ENCODE measurements at regions not wholly inside any gene's neighbourhood (a gene's known extent, or its start where the extent isn't known, plus 50 kb on each side); places are given as distances from the start of the nearest gene placed in this dataset.

DNA sequence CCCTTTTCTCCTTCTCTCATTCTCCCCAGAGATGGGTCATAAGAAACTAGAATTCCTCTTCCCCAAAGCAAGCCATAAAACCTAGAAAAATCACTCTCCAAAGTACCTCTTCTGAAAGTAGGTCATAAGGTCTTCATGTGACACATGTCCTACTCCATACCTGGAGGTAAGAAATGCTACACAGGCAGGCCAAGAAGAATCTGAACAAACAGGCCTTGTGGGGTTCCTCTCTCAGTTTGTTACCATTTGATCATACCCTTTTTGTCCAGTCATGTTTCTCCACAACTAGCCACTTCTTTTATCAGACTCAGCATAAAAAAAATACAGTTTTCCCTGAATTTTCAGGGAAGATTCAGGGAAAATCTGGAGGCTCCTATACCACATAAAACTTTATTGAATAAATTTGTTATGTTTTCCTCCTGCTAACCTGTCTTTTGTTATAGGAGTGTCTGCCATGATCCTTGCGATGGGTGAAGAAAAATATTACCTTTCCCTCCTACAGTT is 134.4 kb upstream of the LMO4 start:
- DNase-seq (ENCODE audit: low read depth in 2 of 3, low spot score in 2 of 3): no peak

DNA sequence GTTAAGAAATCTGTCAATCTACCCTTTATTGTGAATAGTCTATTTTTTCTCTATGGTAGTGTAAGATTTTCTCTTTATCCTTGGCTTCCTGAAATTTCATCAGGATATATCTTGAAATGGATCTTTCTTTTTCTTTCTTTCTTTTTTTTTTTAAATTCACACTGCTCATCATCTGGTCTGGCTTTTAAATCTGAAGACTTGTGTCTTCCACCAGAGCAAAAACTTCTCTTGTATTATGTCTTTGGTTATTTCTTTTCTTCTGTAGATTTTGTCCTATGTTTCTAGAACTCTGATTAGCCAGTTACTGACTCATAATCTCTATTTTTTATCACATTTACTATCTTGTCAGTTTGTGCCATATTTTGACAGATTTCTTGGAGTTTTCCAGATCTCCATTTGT is 133.8 kb upstream of the LMO4 start:
- no peak for DNase-seq (ENCODE audit: low read depth in 2 of 3, low spot score in 2 of 3)

DNA sequence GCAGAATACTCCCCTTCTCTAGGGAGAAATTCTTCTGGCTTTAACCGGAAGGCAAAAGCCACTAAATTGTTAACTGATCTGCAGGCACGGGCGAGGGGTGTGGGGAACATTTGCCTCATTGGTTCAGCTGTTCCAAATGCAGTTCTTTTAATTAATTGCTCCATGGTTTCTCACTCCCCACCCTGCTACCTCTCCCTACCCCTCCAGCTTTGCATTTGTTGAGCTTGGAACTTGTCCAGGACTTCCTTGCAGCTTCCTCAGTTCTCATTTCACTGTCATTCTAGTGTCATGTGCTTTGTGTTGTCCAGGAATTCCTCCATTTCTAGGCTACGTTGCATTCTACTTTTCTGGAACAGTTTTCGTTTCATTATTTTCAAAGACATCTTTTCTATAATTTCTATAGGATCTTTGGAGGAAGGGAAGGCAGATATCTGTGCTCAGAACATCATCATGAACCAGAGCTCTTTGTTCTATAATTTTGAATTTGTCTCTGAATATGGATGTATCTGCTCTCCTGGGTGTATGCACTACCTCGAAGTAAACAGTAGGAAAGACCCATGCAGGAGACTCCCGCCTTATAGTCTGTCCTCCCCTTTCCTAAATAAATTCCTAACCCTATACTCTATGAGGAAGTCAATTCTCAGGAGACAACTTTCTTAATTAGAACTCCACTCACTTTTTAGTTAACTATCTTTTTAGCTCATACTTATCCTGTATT is 132.4 kb upstream of the LMO4 start:
- DNase-seq (ENCODE audit: low read depth in 2 of 3, low spot score in 2 of 3): no peak

DNA sequence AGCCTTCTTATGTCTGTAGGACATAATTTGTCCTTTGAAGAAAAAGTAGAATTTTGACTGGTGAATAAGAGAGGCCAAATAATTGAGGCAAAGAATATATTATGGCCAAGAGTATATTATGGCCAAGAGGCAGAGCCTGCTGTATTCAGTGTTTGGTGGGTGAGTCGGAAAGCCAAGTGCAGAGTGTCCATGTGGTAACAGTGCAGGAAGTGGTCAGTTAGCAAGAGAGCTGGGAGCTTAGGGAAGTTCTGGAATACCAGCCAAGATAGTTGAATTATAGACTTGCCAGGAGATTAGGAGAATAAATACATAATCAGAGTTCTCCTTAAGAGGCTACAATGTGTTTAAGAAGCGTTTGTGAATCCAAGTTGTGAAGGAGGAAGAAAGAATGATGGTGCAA is 131.5 kb upstream of the LMO4 start:
- no peak for DNase-seq (ENCODE audit: low read depth in 2 of 3, low spot score in 2 of 3)

DNA sequence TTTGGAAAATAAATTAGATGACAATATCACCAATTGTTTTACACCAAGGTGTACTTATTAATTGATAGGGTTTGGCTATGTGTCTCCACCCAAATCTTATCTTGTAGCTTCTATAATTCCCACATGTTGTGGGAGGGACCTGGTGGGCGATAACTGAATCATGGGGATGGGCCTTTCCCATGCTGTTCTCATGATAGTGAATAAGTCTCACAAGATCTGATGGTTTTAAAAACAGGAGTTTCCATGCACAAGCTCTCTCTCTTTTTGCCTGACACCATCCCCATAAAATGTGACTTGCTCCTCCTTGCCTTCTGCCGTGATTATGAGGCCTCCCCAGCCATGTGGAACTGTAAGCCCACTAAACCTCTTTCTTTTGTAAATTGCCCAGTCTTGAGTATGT is 131.0 kb upstream of the LMO4 start:
- DNase-seq (ENCODE audit: low read depth in 2 of 3, low spot score in 2 of 3): no peak

DNA sequence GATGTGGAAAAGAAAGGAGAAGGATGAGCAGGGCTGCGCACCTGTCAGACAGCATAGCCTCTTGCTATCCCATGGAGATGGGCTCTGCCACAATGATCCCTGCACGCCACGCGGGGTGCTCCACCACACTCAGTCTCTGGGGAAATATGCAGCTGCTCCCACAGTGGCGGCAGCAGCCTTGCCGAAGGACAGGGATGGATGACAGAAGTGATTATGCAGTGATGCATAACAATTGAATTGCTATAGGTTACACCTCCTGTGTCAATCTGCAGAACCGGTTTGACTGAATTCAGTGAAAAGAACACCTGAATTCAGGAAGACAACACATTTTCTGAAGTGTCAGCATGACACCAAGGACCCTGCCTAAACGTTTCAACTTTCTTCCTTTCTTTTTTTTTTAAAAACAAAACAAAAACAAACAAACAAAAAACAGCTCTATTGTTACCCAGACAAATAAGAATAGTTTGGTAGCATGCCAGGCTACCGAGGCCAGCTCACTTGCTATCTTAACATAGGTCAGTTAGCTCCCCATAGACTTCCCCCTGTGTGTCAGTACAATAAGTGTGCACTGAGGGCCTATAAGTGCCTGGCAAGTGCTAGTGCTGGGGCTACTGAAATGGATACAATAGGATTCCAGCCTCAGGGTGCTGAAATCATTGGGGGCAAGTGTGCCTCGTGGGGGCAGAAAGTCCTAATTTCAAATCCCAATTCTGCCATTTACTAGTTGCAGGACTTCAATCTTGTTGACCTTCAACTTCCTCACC is 127.6 kb upstream of the LMO4 start:
- no peak for DNase-seq (ENCODE audit: low read depth in 2 of 3, low spot score in 2 of 3)

DNA sequence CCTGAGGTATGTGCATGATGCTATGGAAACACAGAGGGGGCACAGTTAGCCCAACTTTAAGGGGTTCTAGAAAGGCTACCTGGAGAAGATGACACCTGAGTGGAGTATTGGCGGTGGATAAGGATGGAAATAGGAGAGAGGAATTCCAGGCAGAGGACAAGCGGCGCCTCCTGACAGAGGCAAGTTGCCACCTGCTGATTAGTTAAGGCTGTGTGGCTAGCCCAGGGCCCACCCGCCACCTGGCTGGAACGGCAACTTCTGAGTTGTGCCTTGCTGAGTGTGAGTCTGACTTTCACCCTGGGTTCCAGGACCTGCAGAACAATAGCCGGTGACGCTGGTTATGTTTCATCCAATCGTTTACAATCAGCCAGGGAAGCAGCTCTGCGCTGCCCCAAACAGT is 126.9 kb upstream of the LMO4 start:
- no peak for DNase-seq (ENCODE audit: low read depth in 2 of 3, low spot score in 2 of 3)

DNA sequence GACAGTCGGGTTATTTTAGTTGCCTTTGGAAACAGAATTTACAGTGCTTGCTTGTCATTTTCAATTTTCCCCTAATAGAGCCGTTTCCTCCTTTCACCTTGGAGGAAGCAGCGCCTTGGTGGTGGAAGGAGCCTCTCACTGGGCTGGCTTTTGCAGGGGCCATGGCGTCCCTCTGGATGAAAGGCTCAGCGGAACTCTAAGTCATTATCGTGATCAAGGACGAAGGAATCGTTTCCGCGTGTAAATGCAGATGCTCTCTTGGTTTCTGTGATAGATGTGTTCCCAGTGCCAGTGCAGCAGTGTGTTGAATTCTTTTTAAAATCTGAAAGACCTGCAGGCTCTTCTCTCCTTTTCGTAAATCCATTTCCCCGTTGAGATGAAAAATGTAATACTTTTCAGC is 126.2 kb upstream of the LMO4 start:
- no peak for DNase-seq (ENCODE audit: low read depth in 2 of 3, low spot score in 2 of 3)

DNA sequence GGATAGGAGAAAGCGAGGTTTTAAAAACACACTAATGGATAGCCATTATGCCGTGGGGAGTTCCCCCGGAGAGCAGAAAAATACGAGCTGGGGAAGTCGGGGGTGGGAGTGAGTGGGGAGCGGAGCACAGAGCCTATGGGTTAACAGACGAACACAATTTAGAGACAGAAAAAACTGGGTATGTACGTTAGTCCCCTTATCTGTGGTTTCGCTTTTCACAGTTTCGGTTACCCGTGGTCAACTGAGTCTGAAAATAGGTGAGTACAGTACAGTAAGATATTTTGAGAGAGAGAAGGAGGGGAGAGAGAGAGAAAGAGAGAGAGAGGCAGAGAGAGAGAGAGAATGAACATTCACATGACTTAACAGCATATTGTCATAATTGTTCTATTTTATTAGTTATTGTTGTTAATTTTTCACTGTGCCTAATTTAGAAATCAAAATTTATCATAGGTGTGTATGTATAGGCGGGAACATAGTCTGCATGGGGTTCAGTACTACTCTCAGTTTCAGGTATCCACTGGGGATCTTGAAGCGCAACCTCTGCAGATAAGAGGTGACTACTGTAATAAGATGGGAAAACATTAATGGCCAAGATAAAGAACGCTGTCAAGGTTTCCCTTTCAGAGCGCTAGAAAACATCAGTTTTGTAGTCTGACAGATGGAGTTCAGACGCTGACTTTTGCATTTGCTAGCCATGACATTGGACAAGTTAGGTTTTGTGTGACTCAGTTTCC is 125.6 kb upstream of the LMO4 start:
- DNase-seq (ENCODE audit: low read depth in 2 of 3, low spot score in 2 of 3): no peak

DNA sequence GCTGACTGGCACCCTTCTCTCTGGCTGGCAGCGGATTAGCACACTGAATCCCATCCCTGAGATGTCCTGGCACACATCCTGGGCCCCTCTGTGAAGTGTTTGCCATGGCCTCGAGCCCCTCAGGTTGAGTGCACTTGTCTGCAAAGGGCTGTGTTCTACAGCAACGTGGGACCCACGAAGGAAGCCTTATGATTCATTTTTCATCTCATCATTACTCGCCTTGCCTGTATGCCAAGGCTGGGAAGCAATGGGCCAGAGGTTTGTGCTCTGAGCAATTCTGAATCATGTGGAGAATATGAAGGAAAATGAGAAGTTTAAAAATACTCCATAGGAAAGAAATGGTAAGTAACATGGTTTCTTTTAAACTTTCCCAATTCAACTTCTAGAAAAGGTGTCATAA is 124.8 kb upstream of the LMO4 start:
- no peak for DNase-seq (ENCODE audit: low read depth in 2 of 3, low spot score in 2 of 3)

DNA sequence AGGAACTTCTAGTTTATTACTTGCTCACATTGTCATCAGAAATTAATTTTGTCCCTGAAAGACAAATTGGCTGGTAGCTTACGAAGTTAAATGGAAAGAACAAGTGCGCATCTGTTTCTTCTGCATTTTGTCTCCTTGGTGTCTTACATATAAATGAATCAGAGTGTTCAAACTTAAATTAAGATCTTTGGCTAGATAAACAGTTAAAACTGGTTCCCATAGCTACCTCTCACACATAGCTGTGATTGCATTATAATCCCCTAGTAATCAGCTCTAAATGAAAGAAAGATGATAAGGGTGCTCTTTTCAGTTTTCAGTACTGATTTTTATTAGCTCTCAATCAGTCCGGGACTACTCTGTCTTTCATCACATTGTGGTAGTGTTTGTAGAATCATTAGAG is 124.2 kb upstream of the LMO4 start:
- DNase-seq (ENCODE audit: low read depth in 2 of 3, low spot score in 2 of 3): no peak

DNA sequence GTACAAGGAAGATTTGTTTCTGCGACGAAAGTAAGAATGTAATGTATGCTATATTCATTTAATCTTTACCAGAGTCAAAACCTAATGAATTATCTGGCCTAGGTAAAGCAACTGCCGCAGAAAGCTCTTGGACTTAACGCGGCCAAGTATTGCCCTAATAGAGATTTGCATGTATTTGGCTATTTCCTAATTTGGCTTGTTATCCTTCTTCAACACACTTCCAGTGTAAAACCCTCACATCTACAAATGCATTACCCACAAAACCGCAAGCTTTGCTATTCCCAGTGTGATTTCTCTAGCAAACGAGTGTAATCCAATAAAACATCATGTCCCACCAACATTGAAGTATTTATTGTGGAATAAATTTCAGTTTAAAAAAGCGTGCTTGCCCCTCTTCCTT is 123.8 kb upstream of the LMO4 start:
- no peak for DNase-seq (ENCODE audit: low read depth in 2 of 3, low spot score in 2 of 3)

DNA sequence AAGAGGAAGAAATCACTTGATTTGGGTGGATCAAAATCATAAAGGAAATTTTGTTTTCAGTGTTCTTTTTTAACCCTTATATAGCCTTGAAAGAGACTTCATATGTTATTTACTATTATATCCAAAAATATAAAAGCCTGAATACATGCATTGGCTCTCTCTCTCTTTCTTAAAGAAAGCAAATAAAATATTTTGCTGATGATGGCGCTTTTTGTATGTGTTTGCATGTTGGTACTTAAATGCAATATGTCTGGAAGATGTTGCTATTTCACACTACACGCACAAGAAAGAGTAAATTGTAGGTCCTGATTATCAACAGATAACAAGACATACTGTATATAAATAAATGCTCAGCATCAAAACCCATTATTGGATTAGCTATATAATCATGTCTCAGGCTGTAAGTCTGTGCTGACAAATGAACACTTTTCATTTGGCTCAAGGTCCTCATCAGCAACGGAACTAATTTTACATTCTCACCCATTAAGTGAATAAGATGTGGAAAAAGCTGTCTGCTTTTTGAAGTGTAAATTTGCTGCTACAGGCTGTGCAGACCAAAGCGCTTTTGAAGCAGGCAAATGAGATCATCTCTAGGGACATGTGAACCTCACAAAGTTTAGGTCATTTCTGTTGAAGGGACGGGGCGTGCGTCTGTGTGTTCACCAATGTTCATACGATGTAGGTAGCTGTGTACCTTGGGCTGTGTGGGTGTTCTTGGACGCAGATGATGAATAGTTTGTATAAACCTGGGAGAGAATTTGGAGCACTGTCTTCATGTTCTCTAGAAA is 122.4 kb upstream of the LMO4 start:
- no peak for DNase-seq (ENCODE audit: low read depth in 2 of 3, low spot score in 2 of 3)

DNA sequence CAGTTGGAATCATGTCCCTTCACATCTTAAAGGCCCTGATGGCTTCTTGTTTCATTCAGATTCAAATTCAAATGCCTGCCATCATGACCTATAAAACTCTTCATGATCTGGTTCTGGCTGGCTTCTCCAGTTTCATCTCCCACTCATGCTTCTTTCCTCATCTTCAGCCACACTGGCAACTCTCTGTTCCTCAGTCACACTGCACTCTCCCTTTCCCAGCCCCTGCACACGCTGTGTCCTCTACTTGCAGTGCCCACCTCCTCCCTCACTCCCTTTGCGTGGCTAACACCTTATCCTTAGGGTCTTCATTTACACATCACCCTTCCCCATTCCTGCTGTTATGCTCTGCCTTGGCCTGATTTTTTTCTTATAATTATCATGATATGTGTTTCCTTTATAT is 120.6 kb upstream of the LMO4 start:
- no peak for DNase-seq (ENCODE audit: low read depth in 2 of 3, low spot score in 2 of 3)

DNA sequence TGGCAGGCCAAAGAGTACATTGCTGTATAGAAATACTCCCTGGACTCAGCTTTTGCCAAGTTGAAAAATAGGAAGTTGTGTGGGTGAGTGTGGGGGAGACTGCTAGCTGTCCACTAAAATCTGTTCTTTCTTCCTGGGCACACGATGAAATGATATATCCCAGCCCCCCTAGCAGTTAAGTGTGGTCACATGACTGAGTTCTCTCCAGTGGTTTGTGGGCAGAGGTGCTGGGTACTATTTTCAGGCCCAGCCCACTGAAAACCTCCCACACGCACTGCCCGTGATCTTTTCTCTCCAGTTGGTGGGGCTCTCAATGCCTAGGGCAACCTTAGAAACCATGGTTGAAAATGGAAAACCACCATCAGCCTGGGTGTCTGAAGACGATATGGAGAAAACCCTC is 119.7 kb upstream of the LMO4 start:
- DNase-seq (ENCODE audit: low read depth in 2 of 3, low spot score in 2 of 3): peak in 1 of 3 experiments; percentile 2

DNA sequence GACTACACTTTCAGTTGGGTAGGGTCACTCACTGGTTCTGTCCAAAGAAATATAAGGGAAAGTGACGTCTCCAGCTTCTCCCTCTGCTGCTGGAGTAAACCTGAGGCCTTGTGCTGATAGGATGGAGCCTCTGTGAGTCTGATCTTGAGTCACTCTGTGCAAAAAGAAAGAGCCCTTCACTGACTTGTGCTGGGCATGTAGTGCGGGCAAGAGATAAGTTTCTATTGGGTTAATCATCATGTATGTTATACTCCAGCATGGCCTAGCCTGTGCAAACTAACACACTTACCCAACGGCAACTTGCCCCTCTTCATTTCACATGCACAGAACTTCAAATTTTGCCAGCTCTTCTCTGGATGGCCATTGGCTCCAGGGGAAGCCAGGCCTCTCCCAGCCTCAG is 118.5 kb upstream of the LMO4 start:
- no peak for DNase-seq (ENCODE audit: low read depth in 2 of 3, low spot score in 2 of 3)

DNA sequence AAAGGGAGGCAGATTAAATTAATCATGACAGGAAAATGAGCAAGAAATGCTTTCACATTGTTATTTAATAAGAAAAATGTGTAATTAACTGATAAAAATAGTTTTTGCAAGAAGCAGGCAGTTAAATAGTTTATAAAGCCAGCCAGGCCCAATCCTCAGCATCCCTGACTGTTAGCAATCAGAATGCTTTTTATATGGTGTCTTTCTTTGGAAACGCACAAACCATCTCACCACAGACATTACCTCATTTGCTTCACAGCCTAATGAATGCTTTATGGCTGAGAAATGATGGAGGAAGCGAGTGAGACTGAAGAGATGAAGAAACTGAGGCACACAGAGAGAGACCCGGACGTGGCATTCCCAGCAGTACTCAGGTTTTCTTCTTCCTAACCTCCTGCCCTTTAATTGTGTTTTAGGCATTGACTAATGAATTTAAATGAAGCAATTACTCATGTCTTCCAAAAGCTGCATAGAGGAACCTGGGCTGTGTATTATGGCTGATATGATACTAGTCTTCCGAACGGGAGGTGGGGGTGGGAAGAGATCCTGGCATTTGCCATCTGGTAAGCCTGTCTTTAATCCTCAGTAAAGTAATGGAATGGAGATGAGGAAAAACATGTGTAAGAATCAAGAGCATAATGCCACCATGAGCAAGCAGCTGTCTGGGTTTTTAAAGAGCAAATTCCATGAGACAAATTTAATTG is 116.1 kb upstream of the LMO4 start:
- no peak for DNase-seq (ENCODE audit: low read depth in 2 of 3, low spot score in 2 of 3)

DNA sequence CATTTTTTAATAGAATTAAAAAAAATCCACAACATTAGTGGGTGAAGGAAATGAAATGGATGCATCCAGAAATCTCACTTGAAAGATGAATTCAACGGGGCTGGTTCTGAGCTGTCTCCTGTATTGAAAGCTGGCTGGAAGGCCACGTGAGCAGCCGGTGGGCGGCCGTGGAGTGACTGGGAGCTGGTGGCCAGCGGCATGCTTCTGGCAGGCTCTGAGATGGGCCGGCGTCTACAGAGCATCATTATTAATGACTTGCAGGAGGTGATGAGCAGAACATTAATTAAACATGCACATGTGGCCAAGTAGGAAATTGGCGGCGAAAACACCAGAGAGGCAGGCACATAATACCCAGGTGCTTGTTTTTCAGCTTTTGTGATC is 115.6 kb upstream of the LMO4 start:
- no peak for DNase-seq (ENCODE audit: low read depth in 2 of 3, low spot score in 2 of 3)

DNA sequence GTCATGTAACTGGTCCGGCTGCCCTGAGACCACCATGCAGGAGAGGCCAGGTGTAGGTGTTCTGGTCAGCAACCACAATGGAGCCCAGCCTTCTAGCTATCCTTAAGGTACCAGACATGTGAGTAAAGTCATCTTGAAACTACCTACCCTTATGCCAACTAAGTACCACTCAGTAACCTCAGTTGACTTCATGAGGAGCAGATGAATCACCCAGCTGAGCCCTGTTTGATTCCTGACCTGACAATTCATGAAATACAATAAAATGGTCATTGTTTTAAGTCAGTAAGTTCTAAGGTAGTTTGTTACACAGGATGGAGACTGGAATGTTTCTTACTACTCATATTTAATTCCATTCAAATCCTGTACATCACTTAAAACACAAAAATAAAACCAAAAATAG is 113.1 kb upstream of the LMO4 start:
- DNase-seq (ENCODE audit: low read depth in 2 of 3, low spot score in 2 of 3): no peak

DNA sequence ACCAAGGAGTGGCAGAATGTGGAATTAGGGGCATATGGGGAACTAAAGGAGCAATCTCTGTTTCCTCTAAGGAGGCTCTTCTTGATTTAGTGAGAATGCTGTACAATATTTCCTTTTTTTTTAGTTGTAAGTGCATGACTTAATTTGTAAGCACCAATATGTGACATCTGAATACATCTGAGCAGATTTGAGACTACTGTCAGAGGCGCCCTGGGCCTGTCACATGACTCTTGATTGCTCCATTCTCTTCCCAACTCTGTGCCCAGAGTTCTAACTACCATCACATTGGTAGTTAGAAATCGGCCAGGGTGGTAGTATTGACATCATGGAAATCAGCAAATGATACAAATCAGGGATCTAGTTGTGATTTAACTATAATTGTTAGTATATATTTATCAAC is 110.1 kb upstream of the LMO4 start:
- DNase-seq (ENCODE audit: low read depth in 2 of 3, low spot score in 2 of 3): no peak

DNA sequence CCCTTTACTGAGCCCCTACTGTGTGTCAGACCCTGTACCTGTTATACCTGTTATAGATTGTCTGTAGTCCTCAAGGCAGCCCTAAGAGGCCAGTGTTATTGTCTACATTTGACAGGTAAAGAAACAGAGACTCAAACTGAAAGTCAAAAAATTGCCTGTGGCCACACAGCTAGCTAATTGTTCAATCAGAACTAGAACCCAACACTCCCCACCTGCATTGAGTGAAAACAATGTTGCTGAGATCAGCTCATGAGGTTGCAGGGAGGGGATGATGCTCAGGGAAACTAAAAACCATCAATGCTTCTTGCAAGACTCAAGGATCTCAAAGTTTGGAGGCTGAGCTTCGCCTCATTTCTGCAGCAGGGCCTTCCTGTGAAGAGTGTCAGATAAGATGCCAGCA is 109.5 kb upstream of the LMO4 start:
- no peak for DNase-seq (ENCODE audit: low read depth in 2 of 3, low spot score in 2 of 3)

All from activated CD8-positive, alpha-beta memory T cell treated with anti-CD3 and anti-CD28 coated beads for 48 hours (primary cell).